ENCODE measurements at regions not wholly inside any gene's neighbourhood (a gene's known extent, or its start where the extent isn't known, plus 50 kb on each side); places are given as distances from the start of the nearest gene placed in this dataset.

DNA sequence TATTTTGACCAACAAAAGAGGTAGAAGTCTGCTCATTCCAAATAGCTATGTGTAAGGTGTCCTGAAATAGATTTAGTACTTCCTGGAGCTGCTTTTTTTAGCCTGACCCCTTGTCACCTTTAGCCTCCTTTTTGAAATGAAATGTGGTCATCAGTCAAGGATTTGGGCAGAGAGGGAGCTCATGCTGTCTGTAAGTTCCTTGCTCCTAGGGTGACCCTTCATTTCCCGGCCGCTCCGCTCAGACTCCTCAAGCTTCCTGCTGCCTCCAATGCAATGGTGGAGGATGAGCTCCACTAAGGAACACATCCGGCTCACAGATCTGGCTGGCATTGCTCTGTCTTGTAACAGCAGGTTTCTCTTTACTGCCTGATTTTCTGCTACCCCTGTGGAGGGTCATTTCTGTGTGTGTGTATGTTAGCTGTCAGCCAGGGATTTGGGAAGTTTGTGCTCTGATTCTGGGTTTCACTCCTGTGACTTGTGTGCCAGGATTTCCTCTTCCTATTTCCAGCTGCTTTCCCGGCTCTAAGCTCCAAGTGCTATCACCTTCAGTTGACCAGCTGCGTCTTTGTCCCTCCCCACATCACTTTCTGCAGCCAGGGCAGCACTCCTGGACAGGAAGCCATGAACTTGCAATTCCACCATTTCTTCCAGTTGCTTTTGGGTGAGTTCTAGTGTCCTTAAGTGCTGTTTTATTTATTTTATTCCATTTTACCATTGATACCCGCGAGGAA, 265.9 kb downstream of the ICE1 start:
- Histone ChIP-seq H3K4me3 (ENCODE audit: low read length in 2 of 2) (no peak overlapping the region), H3K9ac (ENCODE audit: low read length in 2 of 2) (no peak overlapping the region), H3K27me3 (ENCODE audit: control insufficient read depth in 1 of 2, insufficient read depth in 2 of 2, low read length in 2 of 2) (no peaks in the 10 kb centered on the region), H3K9me3 (ENCODE audit: control insufficient read depth in 2 of 2, low read length in 2 of 2) (peaks cover 0 to 6% of the 10 kb centered on the region in 2 donors), H3K36me3 (ENCODE audit: control insufficient read depth in 2 of 2, insufficient read depth in 2 of 2, low read length in 2 of 2) (no peaks in the 10 kb centered on the region), H3K4me1 (ENCODE audit: control insufficient read depth, insufficient read depth, low read length) (no peaks in the 10 kb centered on the region), H3K27ac (ENCODE audit: low read length) (no peak overlapping the region)

DNA sequence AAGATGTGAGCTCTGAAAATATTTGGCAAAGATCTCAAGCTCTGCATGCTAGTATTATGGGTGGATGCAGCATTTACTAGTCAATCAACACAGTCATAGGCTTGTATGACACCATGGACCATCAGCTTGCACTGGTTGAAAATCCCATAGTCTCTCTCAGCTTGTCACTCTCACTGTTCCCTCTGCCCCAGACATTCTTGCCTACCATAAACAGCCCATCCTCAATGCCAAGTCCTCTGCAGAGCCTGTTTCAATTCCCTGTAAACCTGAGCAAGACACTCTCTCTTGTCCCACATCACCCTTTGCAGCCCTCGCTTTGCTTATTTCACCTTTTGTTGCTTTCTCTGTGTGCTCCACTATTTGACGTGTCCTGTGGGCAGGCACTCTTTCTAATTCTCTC, 264.6 kb downstream of the ICE1 start:
- Histone ChIP-seq H3K4me1 (ENCODE audit: control insufficient read depth, insufficient read depth, low read length) (no peaks in the 10 kb centered on the region), H3K27ac (ENCODE audit: low read length) (no peak overlapping the region), H3K27me3 (ENCODE audit: control insufficient read depth in 1 of 2, insufficient read depth in 2 of 2, low read length in 2 of 2) (no peaks in the 10 kb centered on the region), H3K36me3 (ENCODE audit: control insufficient read depth in 2 of 2, insufficient read depth in 2 of 2, low read length in 2 of 2) (no peaks in the 10 kb centered on the region), H3K9me3 (ENCODE audit: control insufficient read depth in 2 of 2, low read length in 2 of 2) (peaks cover 3 to 6% of the 10 kb centered on the region in 2 donors), H3K4me3 (ENCODE audit: low read length in 2 of 2) (no peak overlapping the region), H3K9ac (ENCODE audit: low read length in 2 of 2) (no peak overlapping the region)

DNA sequence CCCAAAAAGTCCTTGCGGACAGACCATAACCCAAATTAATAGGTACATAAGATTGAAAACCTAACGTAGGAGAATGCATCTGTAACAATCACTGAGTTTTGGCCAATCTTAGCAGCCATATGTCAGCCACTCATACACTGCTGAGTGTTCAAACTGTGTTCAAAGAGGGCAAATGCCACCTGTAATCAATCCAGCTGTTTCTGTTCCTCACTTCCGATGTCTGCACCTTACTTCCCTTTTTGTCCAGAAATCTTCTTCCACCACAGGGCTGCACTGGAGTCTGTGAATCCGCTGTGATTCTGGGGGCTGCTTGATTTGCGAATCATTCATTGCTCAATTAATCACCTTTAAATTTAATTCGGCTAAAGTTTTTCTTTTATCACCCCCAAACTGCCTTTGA, 263.9 kb downstream of the ICE1 start:
- H3K36me3 ChIP-seq (ENCODE audit: control insufficient read depth in 2 of 2, insufficient read depth in 2 of 2, low read length in 2 of 2) = no peaks in the 10 kb centered on the region
- H3K4me1 ChIP-seq (ENCODE audit: control insufficient read depth, insufficient read depth, low read length) = no peaks in the 10 kb centered on the region
- H3K4me3 ChIP-seq (ENCODE audit: low read length in 2 of 2) = no peak overlapping the region
- H3K27me3 ChIP-seq (ENCODE audit: control insufficient read depth in 1 of 2, insufficient read depth in 2 of 2, low read length in 2 of 2) = no peaks in the 10 kb centered on the region
- H3K9me3 ChIP-seq (ENCODE audit: control insufficient read depth in 2 of 2, low read length in 2 of 2) = peaks cover 3 to 6% of the 10 kb centered on the region in 2 donors
- H3K27ac ChIP-seq (ENCODE audit: low read length) = no peak overlapping the region
- H3K9ac ChIP-seq (ENCODE audit: low read length in 2 of 2) = no peak overlapping the region

DNA sequence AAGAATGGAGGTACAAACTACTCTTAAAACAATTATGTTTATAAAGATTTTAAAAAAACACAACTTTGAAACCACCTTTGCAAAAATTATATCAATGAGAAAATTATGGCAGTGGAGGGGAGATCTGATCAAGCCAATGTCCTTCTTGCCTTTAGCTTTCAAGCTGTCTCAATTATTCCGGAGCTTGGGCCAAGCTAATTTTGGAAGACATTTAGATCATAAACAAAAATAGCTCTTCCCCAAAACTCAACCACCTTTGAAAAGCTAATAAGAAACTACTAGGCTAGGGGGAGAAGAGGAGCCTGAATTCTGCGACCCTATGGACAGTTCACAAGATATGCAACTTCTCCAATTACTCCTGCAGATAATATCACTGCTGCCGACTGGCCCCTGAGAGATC, 263.3 kb downstream of the ICE1 start:
- no peak overlapping the region for H3K27ac ChIP-seq (ENCODE audit: low read length)
- no peaks in the 10 kb centered on the region for H3K4me1 ChIP-seq (ENCODE audit: control insufficient read depth, insufficient read depth, low read length)
- no peaks in the 10 kb centered on the region for H3K27me3 ChIP-seq (ENCODE audit: control insufficient read depth in 1 of 2, insufficient read depth in 2 of 2, low read length in 2 of 2)
- H3K4me3 ChIP-seq (ENCODE audit: low read length in 2 of 2) = no peak overlapping the region
- no peaks in the 10 kb centered on the region for H3K36me3 ChIP-seq (ENCODE audit: control insufficient read depth in 2 of 2, insufficient read depth in 2 of 2, low read length in 2 of 2)
- no peak overlapping the region for H3K9ac ChIP-seq (ENCODE audit: low read length in 2 of 2)
- H3K9me3 ChIP-seq (ENCODE audit: control insufficient read depth in 2 of 2, low read length in 2 of 2) = peaks cover 3 to 6% of the 10 kb centered on the region in 2 donors

DNA sequence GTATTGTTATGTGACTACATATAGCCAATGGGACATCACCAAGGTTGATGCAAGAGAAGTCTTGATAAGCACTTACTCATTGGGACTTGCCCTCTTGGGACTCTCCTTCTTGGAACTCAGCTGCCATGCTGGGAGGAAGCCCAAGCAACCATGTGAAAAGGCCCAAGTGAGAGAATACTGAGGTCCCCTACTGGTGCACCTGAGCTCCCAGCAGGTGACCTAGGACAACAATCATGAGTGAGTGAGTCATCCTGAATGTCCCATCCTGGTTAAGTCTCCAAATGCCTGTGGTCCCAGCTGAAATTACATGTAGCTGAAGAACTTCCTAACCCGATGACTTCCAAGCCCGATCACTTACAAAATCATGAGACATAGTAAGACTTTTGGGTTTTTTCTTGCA, 260.7 kb downstream of the ICE1 start:
- Histone ChIP-seq H3K9me3 (ENCODE audit: control insufficient read depth in 2 of 2, low read length in 2 of 2) (peaks cover 3 to 8% of the 10 kb centered on the region in 2 donors), H3K27me3 (ENCODE audit: control insufficient read depth in 1 of 2, insufficient read depth in 2 of 2, low read length in 2 of 2) (no peaks in the 10 kb centered on the region), H3K27ac (ENCODE audit: low read length) (no peak overlapping the region), H3K4me1 (ENCODE audit: control insufficient read depth, insufficient read depth, low read length) (no peaks in the 10 kb centered on the region), H3K9ac (ENCODE audit: low read length in 2 of 2) (no peak overlapping the region), H3K4me3 (ENCODE audit: low read length in 2 of 2) (no peak overlapping the region), H3K36me3 (ENCODE audit: control insufficient read depth in 2 of 2, insufficient read depth in 2 of 2, low read length in 2 of 2) (no peaks in the 10 kb centered on the region)

DNA sequence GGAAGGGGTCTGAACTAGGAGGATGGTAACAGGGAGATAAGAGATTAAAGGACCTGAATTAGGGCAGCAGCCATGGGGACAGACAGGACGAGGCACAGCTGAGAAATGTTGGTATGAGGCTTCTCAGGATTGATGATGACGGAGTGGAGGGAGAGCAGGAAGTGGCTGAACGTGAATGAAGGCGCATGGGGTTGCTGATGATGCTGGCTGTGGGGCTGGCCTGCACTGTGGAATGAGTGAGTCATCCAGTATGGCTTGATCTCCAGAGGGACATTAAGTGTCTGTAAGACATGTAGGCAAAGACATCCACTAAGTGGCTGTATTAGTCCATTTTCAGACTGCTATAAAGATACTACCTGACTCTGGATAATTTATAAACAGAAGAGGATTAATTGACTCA, 256.4 kb downstream of the ICE1 start:
- H3K4me1 ChIP-seq (ENCODE audit: control insufficient read depth, insufficient read depth, low read length) = no peaks in the 10 kb centered on the region
- no peaks in the 10 kb centered on the region for H3K27me3 ChIP-seq (ENCODE audit: control insufficient read depth in 1 of 2, insufficient read depth in 2 of 2, low read length in 2 of 2)
- H3K9ac ChIP-seq (ENCODE audit: low read length in 2 of 2) = no peak overlapping the region
- H3K36me3 ChIP-seq (ENCODE audit: control insufficient read depth in 2 of 2, insufficient read depth in 2 of 2, low read length in 2 of 2) = no peaks in the 10 kb centered on the region
- no peak overlapping the region for H3K27ac ChIP-seq (ENCODE audit: low read length)
- peaks cover 3 to 5% of the 10 kb centered on the region in 2 donors for H3K9me3 ChIP-seq (ENCODE audit: control insufficient read depth in 2 of 2, low read length in 2 of 2)
- H3K4me3 ChIP-seq (ENCODE audit: low read length in 2 of 2) = no peak overlapping the region

DNA sequence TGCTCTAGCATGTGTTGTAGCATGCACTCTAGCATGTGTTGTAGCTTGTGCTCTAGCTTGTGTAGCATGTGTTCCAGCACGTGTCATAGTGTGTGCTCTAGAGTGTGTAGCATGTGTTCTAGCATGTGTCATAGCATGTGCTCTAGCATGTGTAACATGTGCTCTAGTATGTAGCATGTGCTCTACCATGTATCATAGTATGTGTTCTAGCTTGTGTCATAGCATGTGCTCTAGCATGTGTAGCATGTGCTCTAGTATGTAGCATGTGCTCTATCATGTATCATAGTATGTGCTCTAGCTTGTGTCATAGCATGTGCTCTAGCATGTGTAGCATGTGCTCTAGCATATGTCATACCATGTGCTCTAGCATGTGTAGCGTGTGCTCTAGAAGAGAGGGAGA, 255.3 kb downstream of the ICE1 start:
- H3K4me1 ChIP-seq (ENCODE audit: control insufficient read depth, insufficient read depth, low read length) = no peaks in the 10 kb centered on the region
- no peaks in the 10 kb centered on the region for H3K27me3 ChIP-seq (ENCODE audit: control insufficient read depth in 1 of 2, insufficient read depth in 2 of 2, low read length in 2 of 2)
- no peak overlapping the region for H3K4me3 ChIP-seq (ENCODE audit: low read length in 2 of 2)
- no peak overlapping the region for H3K9ac ChIP-seq (ENCODE audit: low read length in 2 of 2)
- H3K36me3 ChIP-seq (ENCODE audit: control insufficient read depth in 2 of 2, insufficient read depth in 2 of 2, low read length in 2 of 2) = no peaks in the 10 kb centered on the region
- H3K27ac ChIP-seq (ENCODE audit: low read length) = no peak overlapping the region
- H3K9me3 ChIP-seq (ENCODE audit: control insufficient read depth in 2 of 2, low read length in 2 of 2) = peaks cover 0 to 2% of the 10 kb centered on the region in 2 donors

DNA sequence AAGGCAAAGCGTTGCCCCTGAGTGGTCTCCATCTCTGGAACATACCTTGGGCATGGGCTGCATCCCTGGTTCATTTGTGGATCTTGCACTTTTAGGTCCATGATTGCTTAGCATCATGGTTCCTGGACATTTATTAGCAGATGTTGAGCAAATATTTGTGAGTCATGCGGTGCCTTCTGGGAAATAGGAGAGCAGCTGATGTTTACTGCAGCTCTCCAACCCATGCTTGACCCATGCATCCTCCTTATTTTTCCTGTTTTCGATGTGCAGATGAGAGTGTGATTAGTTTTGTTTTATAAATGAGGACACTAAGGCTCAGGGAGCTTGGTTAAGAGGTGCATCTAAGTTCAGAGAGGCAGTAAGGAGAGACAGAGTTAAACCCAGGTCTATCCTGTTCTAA, 253.7 kb downstream of the ICE1 start:
- no peaks in the 10 kb centered on the region for H3K4me1 ChIP-seq (ENCODE audit: control insufficient read depth, insufficient read depth, low read length)

DNA sequence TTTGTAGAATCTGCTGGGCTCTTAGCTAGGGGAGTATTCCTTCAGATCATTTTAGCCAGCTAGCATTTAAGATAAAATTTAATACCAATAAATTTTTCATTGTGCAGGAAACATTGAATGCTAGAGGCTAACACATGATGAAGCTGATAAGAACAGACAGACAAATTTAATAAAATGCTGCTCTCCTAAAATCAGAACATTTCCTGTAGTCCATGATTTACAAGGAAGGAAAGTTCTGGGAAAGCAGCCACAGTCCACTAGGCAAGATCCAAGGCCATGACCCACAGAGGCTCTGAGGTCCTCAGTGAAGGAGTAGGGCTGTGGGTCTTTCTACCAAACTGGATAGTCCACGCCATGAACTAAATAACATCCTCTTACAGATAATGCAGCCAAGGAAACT, 253.0 kb downstream of the ICE1 start:
- H3K9me3 ChIP-seq (ENCODE audit: control insufficient read depth in 2 of 2, low read length in 2 of 2) = peaks cover 0 to 2% of the 10 kb centered on the region in 2 donors
- H3K27me3 ChIP-seq (ENCODE audit: control insufficient read depth in 1 of 2, insufficient read depth in 2 of 2, low read length in 2 of 2) = no peaks in the 10 kb centered on the region
- no peak overlapping the region for H3K4me3 ChIP-seq (ENCODE audit: low read length in 2 of 2)
- no peaks in the 10 kb centered on the region for H3K4me1 ChIP-seq (ENCODE audit: control insufficient read depth, insufficient read depth, low read length)
- H3K9ac ChIP-seq (ENCODE audit: low read length in 2 of 2) = no peak overlapping the region
- H3K27ac ChIP-seq (ENCODE audit: low read length) = no peak overlapping the region
- H3K36me3 ChIP-seq (ENCODE audit: control insufficient read depth in 2 of 2, insufficient read depth in 2 of 2, low read length in 2 of 2) = no peaks in the 10 kb centered on the region

More for the DNA sequence above, 253.7 kb downstream of the ICE1 start:
- H3K9ac ChIP-seq (ENCODE audit: low read length in 2 of 2) = no peak overlapping the region
- peaks cover 0 to 2% of the 10 kb centered on the region in 2 donors for H3K9me3 ChIP-seq (ENCODE audit: control insufficient read depth in 2 of 2, low read length in 2 of 2)
- H3K36me3 ChIP-seq (ENCODE audit: control insufficient read depth in 2 of 2, insufficient read depth in 2 of 2, low read length in 2 of 2) = no peaks in the 10 kb centered on the region
- no peaks in the 10 kb centered on the region for H3K27me3 ChIP-seq (ENCODE audit: control insufficient read depth in 1 of 2, insufficient read depth in 2 of 2, low read length in 2 of 2)
- no peak overlapping the region for H3K27ac ChIP-seq (ENCODE audit: low read length)
- no peak overlapping the region for H3K4me3 ChIP-seq (ENCODE audit: low read length in 2 of 2)

DNA sequence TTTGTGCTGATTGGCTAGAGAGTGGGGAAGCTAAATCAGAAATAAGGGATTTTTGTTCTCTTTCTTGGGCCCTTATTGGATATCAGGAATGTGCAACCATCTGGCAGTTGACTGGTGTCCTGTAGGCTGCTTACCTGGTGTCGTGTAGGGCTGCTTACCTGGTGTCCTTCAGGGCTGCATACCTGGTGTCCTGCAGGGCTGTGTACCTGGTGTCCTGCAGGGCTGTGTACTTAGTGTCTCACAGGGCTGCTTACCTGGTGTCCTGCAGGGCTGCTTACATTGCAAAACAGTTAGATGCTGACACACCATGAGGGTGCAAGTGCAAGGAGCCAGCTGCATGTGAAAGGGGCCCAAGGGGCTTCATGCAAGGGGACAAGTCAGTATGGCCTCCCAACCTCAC, 249.3 kb downstream of the ICE1 start:
- Histone ChIP-seq H3K27ac (ENCODE audit: low read length) (no peak overlapping the region), H3K36me3 (ENCODE audit: control insufficient read depth in 2 of 2, insufficient read depth in 2 of 2, low read length in 2 of 2) (no peaks in the 10 kb centered on the region), H3K9ac (ENCODE audit: low read length in 2 of 2) (no peak overlapping the region), H3K4me3 (ENCODE audit: low read length in 2 of 2) (no peak overlapping the region), H3K9me3 (ENCODE audit: control insufficient read depth in 2 of 2, low read length in 2 of 2) (no peaks in the 10 kb centered on the region), H3K27me3 (ENCODE audit: control insufficient read depth in 1 of 2, insufficient read depth in 2 of 2, low read length in 2 of 2) (no peaks in the 10 kb centered on the region), H3K4me1 (ENCODE audit: control insufficient read depth, insufficient read depth, low read length) (peaks cover 3% of the 10 kb centered on the region)

DNA sequence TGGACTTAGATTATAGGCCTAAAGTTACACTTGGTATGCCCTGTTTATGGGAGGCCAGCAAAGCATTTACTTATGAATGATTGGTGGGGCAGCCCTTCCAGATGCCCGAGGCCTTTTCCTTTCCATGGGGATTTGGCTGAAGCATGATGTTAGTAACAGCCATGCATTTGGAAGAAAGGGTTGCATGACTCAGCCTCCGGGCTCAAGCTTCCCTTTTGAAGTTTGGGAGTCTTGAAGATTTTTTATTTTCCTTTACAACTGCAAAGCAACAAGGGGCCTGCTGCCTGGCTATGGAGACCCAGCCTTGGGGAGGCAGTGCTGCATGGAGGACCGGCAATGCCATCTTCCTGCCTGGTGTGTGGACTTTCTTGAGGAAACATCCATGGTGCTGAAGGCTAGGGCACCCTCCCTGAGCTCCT, 244.7 kb downstream of the ICE1 start:
- Histone ChIP-seq H3K36me3 (ENCODE audit: control insufficient read depth in 2 of 2, insufficient read depth in 2 of 2, low read length in 2 of 2) (no peaks in the 10 kb centered on the region), H3K27ac (ENCODE audit: low read length) (no peak overlapping the region), H3K4me3 (ENCODE audit: low read length in 2 of 2) (no peak overlapping the region), H3K4me1 (ENCODE audit: control insufficient read depth, insufficient read depth, low read length) (peaks cover 9% of the 10 kb centered on the region), H3K9me3 (ENCODE audit: control insufficient read depth in 2 of 2, low read length in 2 of 2) (no peaks in the 10 kb centered on the region), H3K27me3 (ENCODE audit: control insufficient read depth in 1 of 2, insufficient read depth in 2 of 2, low read length in 2 of 2) (no peaks in the 10 kb centered on the region), H3K9ac (ENCODE audit: low read length in 2 of 2) (no peak overlapping the region)

Measured in stomach smooth muscle (tissue), 2 donors.